Lower leg skin (tissue), 3 donors: ENCODE measurements at regions not wholly inside any gene's neighbourhood (a gene's known extent, or its start where the extent isn't known, plus 50 kb on each side); places are given as distances from the start of the nearest gene placed in this dataset.

ENCODE experiments used
- POLR2A ChIP-seq, 2 donors: fragments of 450-650 bp; IDR thresholded peaks; one replicate each; pipeline ENCODE4 v1.6.1; 2016 to 2017; ENCODE audit warnings: antibody characterized with exemption in 2 of 2, mild to moderate bottlenecking in 1 of 2, moderate library complexity in 1 of 2
- TF ChIP-seq, protein P1 (sequence below), 3 donors: fragments of 450-650 bp; IDR thresholded peaks; one replicate each; pipeline ENCODE4 v1.5.1; 2016; ENCODE audit warnings: antibody characterized with exemption in 3 of 3, mild to moderate bottlenecking in 3 of 3, moderate library complexity in 2 of 3

DNA sequence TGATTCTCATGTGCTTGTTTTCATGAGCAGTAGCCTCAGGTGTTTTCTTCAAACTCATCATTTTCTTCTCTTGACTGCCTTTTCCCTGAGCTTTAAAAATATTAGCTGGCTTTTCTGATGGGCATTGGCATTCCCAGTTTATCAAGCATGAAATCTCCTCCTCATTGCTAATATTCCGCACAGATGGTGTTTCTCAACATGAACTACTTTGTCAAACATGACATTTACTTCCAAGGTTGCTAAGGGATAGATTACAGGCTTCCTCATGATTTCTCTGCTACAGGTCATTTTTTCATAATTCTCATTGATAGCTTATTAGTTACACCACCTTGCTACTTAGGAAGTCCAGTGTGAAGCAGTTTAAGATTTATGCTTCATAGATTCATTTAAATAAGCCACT lies 1116.9 kb upstream of the CNTNAP5 start:
- TF ChIP-seq POLR2A (IDR thresholded peaks at IDR 0.05) = no peak
- TF ChIP-seq, protein P1, sequence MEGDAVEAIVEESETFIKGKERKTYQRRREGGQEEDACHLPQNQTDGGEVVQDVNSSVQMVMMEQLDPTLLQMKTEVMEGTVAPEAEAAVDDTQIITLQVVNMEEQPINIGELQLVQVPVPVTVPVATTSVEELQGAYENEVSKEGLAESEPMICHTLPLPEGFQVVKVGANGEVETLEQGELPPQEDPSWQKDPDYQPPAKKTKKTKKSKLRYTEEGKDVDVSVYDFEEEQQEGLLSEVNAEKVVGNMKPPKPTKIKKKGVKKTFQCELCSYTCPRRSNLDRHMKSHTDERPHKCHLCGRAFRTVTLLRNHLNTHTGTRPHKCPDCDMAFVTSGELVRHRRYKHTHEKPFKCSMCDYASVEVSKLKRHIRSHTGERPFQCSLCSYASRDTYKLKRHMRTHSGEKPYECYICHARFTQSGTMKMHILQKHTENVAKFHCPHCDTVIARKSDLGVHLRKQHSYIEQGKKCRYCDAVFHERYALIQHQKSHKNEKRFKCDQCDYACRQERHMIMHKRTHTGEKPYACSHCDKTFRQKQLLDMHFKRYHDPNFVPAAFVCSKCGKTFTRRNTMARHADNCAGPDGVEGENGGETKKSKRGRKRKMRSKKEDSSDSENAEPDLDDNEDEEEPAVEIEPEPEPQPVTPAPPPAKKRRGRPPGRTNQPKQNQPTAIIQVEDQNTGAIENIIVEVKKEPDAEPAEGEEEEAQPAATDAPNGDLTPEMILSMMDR (IDR thresholded peaks at IDR 0.05) = no peak
